Heart right ventricle (tissue), 16 donors: ENCODE measurements at regions not wholly inside any gene's neighbourhood (a gene's known extent, or its start where the extent isn't known, plus 50 kb on each side); places are given as distances from the start of the nearest gene placed in this dataset.
"Not testable (repeated sequence)": the region's sequence is repeated elsewhere in the genome, so short reads cannot be mapped to it uniquely, and the experiment has no call there.

Experiments used
- ATAC-seq, 8 donors: fragments of 200-7000 bp; cut with Tn5 transposase; one replicate each; pipeline ENCODE4 v1.9.1; 2020; ENCODE audit warnings: mild to moderate bottlenecking in 8 of 8, moderate library complexity in 8 of 8, moderate number of reproducible peaks in 1 of 8
- DNase-seq, 2 donors: peaks; one replicate each; pipeline ENCODE4 v3.0.0-alpha.2; 2020
- H3K27ac ChIP-seq, 10 donors: fragments of 200-600 bp; sonication (generic) in 2 of 10; one replicate each; pipeline versions ENCODE4 v1.5.0 to v1.8.0; 2020 to 2022; ENCODE audit warnings: mild to moderate bottlenecking in 3 of 10
- H3K27me3 ChIP-seq, 7 donors: fragments of 200-600 bp; one replicate each; pipeline ENCODE4 v1.8.0; 2021 to 2022; ENCODE audit warnings: mild to moderate bottlenecking in 2 of 7
- H3K36me3 ChIP-seq, 9 donors: fragments of 200-600 bp; sonication (generic) in 1 of 9; one replicate each; pipeline versions ENCODE4 v1.5.0 to v1.8.0; 2020 to 2022; ENCODE audit warnings: mild to moderate bottlenecking in 2 of 9
- H3K4me1 ChIP-seq, 9 donors: fragments of 200-600 bp; sonication (generic) in 1 of 9; one replicate each; pipeline versions ENCODE4 v1.5.0 to v1.8.0; 2020 to 2022; ENCODE audit warnings: mild to moderate bottlenecking in 4 of 9
- H3K4me3 ChIP-seq, 10 donors: fragments of 200-600 bp; sonication (generic) in 2 of 10; one replicate each; pipeline versions ENCODE4 v1.5.0 to v1.8.0; 2020 to 2022; ENCODE audit warnings: mild to moderate bottlenecking in 7 of 10, moderate library complexity in 2 of 10
- H3K9me3 ChIP-seq, 11 donors: fragments of 200-600 bp in 10 of 11; sonication (generic) in 2 of 11; one replicate each; pipeline versions ENCODE4 v1.5.0 to v1.8.0; 2013 to 2022; ENCODE audit warnings: mild to moderate bottlenecking in 2 of 11, control low read depth in 1 of 11, moderate library complexity in 1 of 11
- CTCF ChIP-seq, 9 donors: fragments of 200-600 bp; sonication (generic) in 2 of 9; IDR thresholded peaks; one replicate each; pipeline versions ENCODE4 v1.5.0 to v1.8.0; 2021 to 2022; ENCODE audit warnings: antibody characterized with exemption in 9 of 9, mild to moderate bottlenecking in 5 of 9, moderate library complexity in 1 of 9
- WGBS, 2 donors: extraction: QIAGEN DNeasy Blood & Tissue Kit; methylation state at CpG; one replicate each; pipeline ENCODE4 v1.1.7; 2013; ENCODE audit warnings: inconsistent platforms in 1 of 2; 5-methylcytosine and 5-hydroxymethylcytosine counted together
- intact Hi-C, 10 donors: fragments of 100-400 bp; cut with DNase I; formaldehyde crosslinking; loops; one replicate each; pipeline versions ENCODE4 v1.11.1 to v1.14.2; 2022
- donor health status: Arrhythmogenic right ventricular cardiomyopathy.
- donor health status: ischemic (EF 13 %, LVEDD 7.1; RV severe dilation, severe dysfunction).
- donor health status: healthy with polysubstance abuse.
- donor health status: DM: no; HTN: yes; CAD: no.
- donor health status: DM: no; HTN: no; CAD: no.
- donor health status: ischemic (EF 25% LVEDD 6.9; RV normal size, moderate dysfunction).
- donor health status: ischemic (EF 25% LVEDD 5.7; RV mildly dilated, moderate dysfunction).
- donor health status: healthy.
- donor health status: DM: yes; HTN: yes; CAD: no.
- donor health status: Ischemic cardiomyopathy.
- donor health status: ischemic (EF 35%, LVEDD 5.7; RV mildly dilated, moderate dysfunction).
- donor health status: nonischemic (EF 11% LVEDD 7.7; RV severe dilation, severe dysfunction).
- donor health status: DM: yes; HTN: yes; CAD: no.
- donor health status: PGD.
- donor health status: ischemic (EF 29% LVEDD 5.4; RV normal size, mild dysfunction).
- donor health status: nonischemic (EF 23%, LVEDD 6.1; RV moderate dilation, normal function).

DNA sequence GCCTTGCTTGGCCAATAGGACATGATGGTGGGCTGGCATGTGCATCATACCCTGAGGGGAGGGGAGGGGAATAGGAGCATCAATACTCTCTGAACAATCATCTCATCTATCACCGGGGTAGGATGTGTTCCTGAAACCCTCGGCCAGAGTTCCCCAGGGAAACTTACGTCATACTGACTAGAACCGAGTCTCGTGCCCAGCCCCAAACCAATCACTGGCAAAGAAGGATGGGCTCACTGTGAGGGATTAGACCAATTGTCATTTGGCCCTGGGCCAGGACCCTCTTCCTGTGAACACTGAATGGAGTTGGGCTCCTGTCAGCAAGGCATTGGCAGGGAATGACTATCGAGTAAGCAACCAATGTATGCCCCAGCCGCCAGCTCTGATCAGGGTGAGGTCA is 261.5 kb downstream of the MYCN start:
- ATAC-seq (no peak), DNase-seq (no peak)
- 77 to 88% methylated on average over 7 of the region's 7 CpGs for WGBS, 2 donors
- Histone ChIP-seq H3K27me3 (no peaks in the 10 kb centered on the region), H3K4me1 (no peaks in the 10 kb centered on the region), H3K27ac (no peak overlapping the region), H3K36me3 (no peaks in the 10 kb centered on the region), H3K4me3 (no peak overlapping the region), H3K9me3 (no peaks in the 10 kb centered on the region)
- intact Hi-C loops = loop anchor here in 1 of 10 donors (10.0 kb wide), 1 partner anchor 247 kb away; no protein-coding TSS in a partner anchor
- no peak for TF ChIP-seq CTCF (IDR thresholded peaks at IDR 0.05)

- Histone ChIP-seq H3K9me3 (no peaks in the 10 kb centered on the region), H3K4me3 (no peak overlapping the region), H3K27ac (no peak overlapping the region), H3K36me3 (no peaks in the 10 kb centered on the region), H3K4me1 (no peaks in the 10 kb centered on the region), H3K27me3 (no peaks in the 10 kb centered on the region)
- no peak for TF ChIP-seq CTCF (IDR thresholded peaks at IDR 0.05)
- no peak for ATAC-seq
- no peak for DNase-seq
- intact Hi-C loops = loop anchor here in 1 of 10 donors (10.0 kb wide), 1 partner anchor 246 kb away; no protein-coding TSS in a partner anchor
- 82% methylated on average over 3 of the region's 3 CpGs for WGBS, 2 donors
Observed at GRCh38 chr2:16200554-16201193, 260.3 kb downstream of the MYCN start.

- no peak for TF ChIP-seq CTCF (IDR thresholded peaks at IDR 0.05)
- intact Hi-C loops = loop anchor here in 1 of 10 donors (10.0 kb wide), 1 partner anchor 245 kb away; no protein-coding TSS in a partner anchor
- H3K9me3 ChIP-seq = no peaks in the 10 kb centered on the region
- ATAC-seq (no peak), DNase-seq (no peak)
- H3K4me1 ChIP-seq = no peaks in the 10 kb centered on the region
- H3K27ac ChIP-seq = no peak overlapping the region
- WGBS, 2 donors = 88 to 90% methylated on average over 10 of the region's 10 CpGs
- H3K27me3 ChIP-seq = no peaks in the 10 kb centered on the region
- H3K4me3 ChIP-seq = no peak overlapping the region
- no peaks in the 10 kb centered on the region for H3K36me3 ChIP-seq
Observed at GRCh38 chr2:16199882-16200553, 259.7 kb downstream of the MYCN start.

- DNase-seq, H3K36me3 ChIP-seq, intact Hi-C loops, H3K4me1 ChIP-seq, ATAC-seq, H3K4me3 ChIP-seq, H3K27me3 ChIP-seq, H3K9me3 ChIP-seq, H3K27ac ChIP-seq: not testable (repeated sequence)
- 78 to 97% methylated on average over 5 of the region's 5 CpGs for WGBS, 2 donors
Observed at GRCh38 chr2:16199241-16199640, 258.9 kb downstream of the MYCN start.
